ENCODE measurements at regions not wholly inside any gene's neighbourhood (a gene's known extent, or its start where the extent isn't known, plus 50 kb on each side); places are given as distances from the start of the nearest gene placed in this dataset.

DNA sequence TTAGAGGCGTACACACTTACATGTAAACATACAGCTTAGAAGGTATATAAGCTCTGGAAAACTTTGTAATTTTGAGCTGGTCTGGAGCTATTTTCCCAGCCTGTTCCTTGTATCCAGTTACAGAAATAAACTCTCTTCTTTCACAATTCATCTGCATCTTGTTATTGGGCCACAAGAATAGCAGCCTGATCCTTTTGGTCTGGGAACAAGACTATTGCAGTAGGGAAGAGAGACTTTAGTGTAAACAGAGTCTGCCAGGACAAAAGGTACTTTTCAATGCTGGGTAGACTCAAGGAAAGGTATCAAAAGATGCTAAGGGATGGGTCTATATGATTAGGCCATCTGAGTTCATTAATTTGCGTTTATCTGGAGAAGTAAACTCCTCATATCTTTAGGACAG, 728.3 kb downstream of the TYW1 start:
- TF ChIP-seq, protein P1, sequence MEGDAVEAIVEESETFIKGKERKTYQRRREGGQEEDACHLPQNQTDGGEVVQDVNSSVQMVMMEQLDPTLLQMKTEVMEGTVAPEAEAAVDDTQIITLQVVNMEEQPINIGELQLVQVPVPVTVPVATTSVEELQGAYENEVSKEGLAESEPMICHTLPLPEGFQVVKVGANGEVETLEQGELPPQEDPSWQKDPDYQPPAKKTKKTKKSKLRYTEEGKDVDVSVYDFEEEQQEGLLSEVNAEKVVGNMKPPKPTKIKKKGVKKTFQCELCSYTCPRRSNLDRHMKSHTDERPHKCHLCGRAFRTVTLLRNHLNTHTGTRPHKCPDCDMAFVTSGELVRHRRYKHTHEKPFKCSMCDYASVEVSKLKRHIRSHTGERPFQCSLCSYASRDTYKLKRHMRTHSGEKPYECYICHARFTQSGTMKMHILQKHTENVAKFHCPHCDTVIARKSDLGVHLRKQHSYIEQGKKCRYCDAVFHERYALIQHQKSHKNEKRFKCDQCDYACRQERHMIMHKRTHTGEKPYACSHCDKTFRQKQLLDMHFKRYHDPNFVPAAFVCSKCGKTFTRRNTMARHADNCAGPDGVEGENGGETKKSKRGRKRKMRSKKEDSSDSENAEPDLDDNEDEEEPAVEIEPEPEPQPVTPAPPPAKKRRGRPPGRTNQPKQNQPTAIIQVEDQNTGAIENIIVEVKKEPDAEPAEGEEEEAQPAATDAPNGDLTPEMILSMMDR (IDR thresholded peaks at IDR 0.05), result no peak
- no peak for TF ChIP-seq POLR2A (IDR thresholded peaks at IDR 0.05)
